GM03348 (cell line): ENCODE measurements at regions not wholly inside any gene's neighbourhood (a gene's known extent, or its start where the extent isn't known, plus 50 kb on each side); places are given as distances from the start of the nearest gene placed in this dataset.
A peak's percentile ranks its signal among the peaks of the same experiment; 100 is the strongest.

Experiments
- DNase-seq: peaks from one replicate; pipeline ENCODE4 v3.0.0; 2012; ENCODE audit warnings: low spot score

DNA sequence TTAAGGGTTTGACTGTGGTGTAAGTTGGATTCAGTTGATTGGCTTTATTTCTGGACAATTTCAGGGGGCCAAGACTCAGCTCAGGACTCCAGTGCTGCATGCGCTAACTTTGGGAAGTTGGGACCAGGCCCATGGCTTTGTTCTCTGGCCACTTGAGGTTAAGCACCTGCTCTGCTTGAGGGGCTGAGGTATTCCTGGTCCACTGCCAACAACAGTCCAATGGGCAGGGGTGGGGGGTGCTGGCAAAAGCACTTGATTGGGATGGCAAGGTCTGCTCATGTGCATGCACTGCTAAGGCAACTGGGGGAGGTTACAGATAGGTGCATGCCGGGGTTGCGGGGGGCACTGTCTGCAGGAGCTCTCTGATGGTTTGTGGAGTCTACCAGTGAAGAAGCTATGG, 52.6 kb upstream of the ASB17 start:
- no peak for DNase-seq

DNA sequence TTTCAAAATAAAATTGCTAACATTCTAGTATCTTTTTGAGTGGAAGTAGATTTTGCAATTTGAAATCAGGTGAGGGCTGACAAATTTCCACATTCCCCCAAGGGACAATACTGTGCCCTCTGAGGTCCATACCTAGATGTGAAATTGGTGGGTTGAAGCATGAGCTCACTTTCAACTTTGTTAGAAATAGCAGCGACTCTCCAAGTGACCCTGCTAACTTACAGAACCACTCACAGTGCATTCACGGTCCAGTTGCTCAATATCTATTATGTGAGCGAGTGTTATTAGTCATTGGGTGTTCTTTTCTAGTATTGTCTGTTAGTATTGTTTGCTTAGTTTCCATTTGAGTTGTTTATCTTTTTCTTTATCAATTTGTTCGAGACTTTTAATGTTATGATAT, 53.6 kb upstream of the ASB17 start:
- peak; percentile 5 for DNase-seq

DNA sequence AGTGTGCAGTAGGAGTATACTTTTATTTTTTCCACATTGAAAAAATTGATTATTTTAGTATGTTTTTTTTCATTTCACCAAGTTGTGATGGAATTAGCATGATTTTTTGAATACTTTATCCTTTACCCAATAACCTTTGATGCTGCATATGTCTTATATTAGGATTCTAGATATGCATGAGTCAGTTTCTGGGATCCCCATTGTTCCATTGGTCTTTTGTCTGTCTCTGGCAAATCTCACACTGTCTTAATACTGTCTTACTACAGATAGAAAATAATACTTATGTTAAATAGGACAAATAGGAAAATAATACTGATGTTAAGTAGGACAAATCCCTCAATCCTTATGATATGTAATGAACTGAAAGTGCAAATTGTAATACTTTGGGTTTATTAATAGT, 54.3 kb upstream of the ASB17 start:
- no peak for DNase-seq

DNA sequence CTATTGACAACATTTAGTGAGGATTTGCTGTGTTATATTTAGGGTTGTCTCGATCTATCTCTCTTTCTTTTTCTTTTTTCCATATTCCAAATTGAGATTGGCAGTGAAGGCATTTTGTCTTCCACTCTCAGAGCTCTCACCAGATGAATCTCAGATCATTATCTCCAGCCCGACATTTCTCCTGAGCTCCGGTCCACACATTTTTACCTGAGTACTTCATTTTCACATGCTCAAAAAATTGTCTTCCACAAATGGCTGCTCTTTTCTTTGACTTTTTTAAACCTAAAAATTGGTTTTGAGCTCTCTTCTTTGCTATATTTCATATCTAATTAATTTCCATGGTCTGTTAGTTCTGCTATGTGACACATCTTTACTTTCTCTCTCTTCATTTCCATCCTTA, 56.9 kb upstream of the ASB17 start:
- no peak for DNase-seq

DNA sequence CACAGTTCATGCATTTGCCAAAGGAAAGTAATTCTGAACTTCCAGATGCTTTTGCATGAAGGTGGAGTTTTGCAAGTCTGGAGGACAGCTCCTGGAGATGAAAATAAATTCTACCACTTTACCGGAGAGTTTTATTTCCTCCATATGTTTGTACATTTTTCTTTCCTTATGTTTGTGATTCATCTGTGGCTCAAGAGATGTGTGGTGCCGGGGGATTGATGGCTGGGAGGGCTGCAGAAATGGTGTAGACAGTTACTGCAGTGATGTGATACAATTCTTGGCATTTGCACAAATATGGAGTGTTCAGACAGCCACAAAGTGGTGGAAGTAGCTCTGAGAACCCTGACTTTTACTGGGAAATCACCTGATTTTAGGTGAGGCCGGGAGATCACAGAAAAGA, 58.5 kb upstream of the ASB17 start:
- no peak for DNase-seq

DNA sequence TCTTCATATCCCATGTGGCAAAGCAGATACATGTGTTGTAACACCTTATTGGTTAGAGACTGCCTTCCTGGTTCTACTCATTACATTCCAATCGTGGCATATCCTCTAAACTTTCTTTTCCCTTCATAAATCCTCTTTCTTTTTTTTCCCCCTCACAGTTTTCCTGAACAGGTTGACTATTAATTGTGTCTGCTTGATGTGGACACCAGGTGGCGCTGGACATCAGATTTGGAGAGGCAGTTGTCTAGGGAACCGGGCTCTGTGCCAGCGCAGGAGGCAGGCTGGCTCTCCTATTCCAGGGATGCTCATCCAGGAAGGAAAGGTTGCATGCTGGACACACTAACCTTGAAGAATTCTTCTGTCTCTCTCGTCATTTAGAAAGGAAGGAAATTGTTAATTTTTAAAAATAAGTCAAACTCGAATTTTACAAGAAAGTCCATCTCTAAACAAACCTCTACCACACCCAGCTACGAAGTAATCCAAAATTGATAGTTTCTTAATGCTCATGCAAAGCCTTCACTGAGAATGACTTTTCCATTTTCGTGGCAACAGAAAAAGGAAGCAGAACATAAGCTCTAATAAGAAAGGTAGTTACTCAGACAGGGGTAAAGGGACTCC, 59.4 kb upstream of the ASB17 start:
- peak; percentile 74 for DNase-seq

DNA sequence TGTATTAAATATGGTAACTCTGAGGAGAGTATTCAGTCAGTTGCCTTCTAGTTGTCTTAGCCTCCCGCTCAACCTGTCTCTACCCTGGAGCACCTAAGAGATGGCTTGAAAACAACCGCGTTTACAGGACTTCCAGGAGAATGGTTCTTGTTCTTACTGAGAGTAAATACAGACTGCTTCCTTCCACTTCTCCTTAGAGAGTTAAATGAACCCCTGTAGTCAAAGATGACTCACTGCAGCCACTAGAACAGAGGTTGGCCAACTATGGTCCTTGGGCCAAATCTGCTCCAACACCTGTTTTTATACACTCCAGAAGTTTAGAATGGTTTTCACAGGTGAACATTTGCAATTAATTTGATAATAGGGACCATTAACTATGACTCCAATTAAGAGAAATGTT, 60.1 kb upstream of the ASB17 start:
- no peak for DNase-seq

DNA sequence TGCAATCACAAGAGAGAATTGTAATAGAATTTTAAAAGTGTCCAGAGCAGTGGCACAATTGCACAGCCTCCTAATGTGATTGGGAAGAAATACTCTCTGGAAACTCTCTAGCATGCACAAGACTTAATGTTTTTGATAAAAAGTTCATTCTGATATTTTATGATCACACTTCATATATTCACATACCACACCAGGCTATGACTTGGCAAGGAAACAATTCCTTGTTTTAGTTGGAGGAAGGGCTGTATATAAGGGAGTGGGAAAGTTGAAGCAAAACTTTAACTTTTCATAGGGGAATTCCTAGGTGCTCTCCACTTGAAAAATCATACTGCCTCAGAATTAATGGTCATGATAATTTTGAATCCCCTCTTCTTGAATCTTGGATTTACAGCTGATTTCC, 61.5 kb upstream of the ASB17 start:
- DNase-seq, result no peak

DNA sequence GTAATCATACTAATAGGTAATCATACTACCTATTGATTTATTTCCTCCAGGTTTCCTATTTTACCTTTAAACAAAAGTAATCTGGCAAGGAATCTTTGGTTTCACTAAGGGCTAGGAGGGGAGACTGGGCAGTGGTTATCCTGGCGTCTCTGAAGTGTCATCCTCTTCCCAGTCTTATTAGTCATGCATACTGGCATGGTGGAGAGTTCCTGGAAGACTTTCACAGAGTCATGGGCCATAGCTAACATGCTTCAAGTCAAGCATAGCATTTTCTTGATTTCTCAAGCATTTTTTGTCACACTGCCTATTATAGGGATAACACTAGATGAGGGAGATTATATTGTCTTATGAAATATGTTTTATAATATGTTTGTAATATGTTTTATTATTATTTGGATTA, 64.0 kb upstream of the ASB17 start:
- DNase-seq, result no peak

DNA sequence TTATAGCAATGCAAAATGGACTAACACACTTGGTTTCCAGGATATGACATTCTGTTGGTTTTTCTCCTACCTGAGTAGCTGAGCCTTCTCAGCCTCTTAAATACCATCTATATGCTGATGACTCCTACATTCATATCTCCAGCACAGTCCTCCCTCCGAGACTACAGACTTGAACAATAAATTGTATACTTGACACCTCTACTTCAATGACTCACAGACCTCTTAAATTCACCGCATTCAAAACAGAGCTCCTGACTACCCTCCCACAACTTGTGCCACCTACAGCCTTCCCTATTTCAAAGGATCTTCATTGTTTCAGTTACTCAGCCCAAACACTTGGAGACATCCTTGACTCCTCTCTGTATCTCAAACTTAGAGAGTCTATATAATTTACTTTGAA, 66.8 kb upstream of the ASB17 start:
- DNase-seq, result no peak

DNA sequence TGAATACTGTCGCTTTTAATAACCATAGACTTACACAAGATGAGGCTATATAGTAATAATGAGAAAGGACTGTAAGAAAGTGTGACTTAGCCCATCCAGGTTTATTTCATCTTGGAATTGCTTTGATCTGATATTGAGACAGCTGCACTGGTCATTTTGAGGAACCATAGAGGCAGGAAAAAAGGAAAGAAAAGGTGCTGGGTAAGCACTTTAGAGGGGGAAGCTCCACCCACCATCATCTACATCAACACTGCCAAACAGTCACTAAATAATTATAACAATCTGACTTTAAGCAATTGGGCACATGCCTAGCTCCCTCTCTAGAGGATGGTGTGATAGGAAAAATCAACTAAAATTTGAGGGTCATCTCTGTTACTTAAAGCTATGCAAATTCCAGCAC, 70.6 kb upstream of the ST6GALNAC3 start:
- DNase-seq, result no peak

DNA sequence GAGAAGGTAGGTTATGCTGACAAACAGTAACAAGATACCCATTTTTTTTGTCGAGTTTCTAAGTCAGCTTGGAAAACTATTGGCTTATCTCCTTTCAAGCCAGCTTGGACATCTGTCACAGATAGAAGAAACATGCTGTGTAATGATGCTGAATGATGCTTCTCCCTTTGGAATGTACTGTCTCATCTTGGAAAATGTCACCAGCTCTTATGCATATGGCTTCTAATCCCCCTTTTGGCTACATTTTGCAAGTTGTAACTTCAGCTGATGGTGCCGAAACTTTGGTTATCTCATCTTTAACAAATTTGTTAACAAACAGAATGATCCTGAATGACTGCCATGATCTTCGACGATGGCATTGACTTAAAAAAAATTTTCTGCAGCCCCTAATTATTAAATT, 68.8 kb upstream of the ST6GALNAC3 start:
- DNase-seq, result no peak

DNA sequence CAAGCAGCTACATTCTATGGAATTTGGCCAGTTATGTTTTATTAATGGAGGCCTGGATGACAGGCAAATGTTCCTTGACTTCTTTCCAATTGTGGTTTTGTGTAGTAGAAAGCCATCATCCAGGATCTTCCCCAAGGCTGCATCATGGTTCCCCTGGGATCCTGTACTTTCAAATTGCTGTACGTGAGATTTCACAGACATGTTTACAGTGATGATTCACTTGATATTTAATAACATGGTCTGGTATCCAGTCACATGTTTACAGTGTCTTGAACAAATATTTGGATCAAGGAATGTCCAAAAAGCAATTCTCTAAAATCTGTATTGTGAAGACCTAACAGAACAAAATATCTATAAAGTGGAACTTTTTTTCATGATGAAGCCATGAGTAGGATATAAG, 68.3 kb upstream of the ST6GALNAC3 start:
- no peak for DNase-seq

DNA sequence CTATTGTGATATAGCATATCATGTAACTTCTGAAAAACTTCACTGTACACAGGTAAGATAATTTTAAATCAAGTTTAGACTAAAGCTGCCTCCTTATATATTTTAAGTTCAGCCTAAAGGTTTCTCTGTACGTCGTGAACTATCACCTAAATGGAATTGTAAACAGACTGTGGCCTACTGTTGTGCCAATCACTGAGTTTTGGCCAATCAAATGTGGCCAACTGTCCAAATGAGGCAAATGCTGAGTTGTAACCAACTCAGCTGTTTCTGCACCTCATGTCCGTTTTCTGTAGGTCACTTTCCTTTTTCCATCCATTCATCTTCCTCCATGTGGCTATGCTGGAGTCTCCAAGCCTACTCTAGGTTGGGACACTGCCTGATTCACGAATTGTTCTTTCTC, 63.7 kb upstream of the ST6GALNAC3 start:
- DNase-seq, result no peak

DNA sequence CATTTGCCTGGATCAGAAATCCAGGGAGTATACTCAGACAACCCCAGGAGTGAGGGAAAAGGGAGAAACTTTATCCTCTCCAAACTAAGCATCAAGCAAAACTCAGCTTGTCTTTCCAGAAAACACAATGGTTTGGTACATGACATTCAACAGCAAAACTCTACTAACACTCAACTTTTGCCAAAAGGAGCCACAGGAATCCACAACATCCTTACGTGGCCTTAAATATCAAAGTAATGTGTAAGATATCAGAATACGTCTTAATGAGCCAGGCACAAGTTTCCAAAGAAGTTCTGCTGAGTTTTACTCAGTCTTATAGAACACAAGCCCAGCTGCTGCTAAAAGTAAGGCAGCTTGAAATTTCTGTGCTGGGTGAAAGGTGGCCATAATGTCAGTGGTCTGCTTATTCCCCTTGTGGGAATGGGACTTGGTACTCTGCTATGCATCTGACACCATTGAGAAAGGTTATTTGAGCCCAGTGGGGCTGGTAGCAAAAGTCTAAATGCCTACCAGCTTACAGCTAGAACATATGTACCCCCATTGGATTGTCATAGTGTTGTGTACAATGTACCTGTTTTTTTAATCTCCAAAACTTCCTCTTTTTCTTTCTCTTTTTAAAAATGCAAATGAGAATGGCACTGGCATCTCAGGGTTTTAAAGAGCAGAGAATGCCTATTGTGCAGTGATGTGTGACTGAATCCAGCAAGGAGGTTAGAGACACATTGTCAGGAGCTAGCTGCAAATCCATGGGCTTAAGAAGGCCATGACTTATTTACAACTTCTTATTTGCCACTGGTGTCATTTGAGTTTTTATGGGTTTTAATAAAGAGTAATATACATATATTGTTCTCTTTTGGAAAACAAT, 62.0 kb upstream of the ST6GALNAC3 start:
- no peak for DNase-seq

DNA sequence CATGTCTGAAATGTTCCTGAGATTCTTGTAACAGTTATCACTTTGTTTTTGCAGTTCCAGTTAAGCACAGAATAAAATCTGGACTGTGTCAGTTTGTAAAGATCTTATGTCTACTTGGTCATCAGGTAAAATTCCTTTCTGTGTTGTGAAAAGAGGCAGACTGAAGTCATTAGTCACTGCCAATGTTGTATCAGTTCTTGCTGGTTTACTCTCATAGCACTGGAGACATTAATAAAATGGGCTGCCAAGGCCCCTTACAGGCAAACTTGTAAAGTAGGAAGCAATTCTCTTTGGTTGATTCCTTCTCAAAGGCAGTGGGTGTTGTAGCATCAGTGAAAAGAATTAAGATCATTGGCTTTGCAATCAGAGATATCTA, 61.4 kb upstream of the ST6GALNAC3 start:
- DNase-seq, result no peak

DNA sequence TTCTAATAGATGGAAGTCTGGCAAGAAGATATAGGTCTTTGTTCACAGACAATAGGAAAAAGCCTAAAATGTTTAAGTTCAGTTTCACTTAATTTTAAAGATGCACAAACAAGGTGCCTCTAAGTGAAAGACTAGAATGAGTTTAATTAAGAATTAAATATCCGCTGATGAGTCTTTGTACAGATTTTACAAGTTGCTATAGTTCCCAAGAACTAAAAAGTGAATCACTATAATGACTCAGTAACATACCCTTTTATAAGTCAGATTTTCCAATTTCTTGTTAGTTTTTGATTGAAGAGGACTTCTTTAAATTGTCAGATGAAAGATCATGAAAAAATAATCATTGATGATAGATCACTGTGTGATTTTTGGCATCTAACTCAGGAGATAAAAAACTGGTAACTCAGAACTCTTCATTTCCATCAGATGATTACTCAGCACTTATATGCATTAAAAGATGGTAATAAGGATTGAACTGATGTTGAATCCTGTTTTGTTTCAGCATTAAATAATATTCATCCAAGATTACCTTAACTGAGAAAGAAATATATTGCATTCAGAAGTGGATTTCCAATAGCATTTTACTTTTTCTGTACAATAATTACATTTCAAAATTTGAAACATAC, 59.0 kb upstream of the ST6GALNAC3 start:
- DNase-seq, result no peak

DNA sequence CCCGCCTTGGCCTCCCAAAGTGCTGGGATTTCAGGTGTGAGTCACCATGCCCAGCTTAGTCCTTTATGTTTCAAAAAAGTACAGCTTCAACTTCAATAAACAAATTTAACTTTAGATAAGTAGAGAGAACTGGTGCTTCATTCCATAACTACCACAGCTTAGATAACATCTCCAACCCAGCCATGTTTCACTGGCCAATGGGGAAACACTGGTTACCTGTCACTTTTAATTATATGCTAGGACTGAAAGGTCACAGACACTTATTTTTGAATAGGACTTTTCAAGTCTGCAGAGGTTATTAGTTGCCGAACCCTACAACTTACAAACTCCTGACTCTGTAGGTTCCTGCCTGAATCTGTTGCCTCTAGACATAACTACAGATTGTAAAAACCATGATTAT, 56.5 kb upstream of the ST6GALNAC3 start:
- DNase-seq, result no peak

DNA sequence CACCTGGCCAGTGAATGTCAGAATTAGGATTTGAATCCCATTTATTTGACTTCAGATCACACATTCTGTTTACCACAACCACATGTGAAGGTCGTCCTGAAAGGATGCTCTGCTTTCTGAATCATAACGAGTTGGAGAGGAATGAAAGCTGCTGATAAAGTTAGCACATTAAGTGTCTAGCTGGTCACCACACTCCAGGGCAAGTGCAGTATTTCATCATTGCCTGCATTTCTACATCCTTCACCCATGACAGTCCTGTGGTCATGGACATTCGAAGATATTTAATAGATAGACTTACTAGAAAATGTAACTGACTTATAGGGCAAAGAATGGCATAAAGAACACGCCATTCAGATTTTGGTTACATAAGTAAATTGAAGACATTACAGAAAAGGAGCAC, 52.7 kb upstream of the ST6GALNAC3 start:
- no peak for DNase-seq

DNA sequence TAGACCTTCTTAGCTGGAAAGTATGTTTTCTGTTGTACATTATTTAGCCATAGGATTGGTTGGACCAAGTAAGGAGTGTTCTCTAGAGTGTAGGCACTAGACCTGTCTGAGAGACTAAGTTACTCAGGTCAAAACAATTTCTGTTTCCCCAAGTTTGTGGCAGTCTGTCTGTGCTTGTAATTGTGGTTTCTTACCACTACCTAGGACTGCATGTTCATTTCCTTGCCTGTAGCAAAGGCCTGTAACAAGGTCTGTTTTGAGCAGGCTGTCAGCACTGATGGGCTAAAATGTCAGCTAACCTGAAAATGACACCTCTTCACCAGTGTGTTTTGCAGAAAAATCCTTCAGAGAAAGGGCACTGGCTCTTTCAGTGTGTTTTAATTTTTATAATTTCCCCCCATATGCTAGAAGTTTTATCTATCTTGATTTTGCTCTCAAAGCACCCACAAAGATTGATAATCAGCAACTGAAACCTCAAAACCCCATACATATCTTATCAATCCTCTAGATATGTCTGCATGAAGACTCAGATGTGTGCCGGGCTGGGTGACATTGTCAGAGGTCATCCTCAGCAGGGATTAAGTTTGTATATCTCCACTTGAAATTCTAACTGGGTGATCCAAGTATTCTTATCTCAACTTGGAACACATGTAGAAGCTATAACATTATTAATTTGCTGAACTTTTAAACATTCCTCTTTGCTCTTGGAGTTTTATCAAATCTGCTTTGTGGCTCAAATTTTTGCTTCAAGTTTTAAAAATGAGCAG, 50.7 kb upstream of the ST6GALNAC3 start:
- DNase-seq, result no peak
